Natural killer cell (primary cell): ENCODE measurements at regions not wholly inside any gene's neighbourhood (a gene's known extent, or its start where the extent isn't known, plus 50 kb on each side); places are given as distances from the start of the nearest gene placed in this dataset.
"Not testable (repeated sequence)": the region's sequence is repeated elsewhere in the genome, so short reads cannot be mapped to it uniquely, and the experiment has no call there.

Experiments used
- ATAC-seq, 3 donors: fragments of 150-1000 bp in 2 of 3; fragments of 200-7000 bp in 1 of 3; cut with Tn5 transposase; 1 replicate in 1 of 3; 2 replicates in 2 of 3; pipeline ENCODE4 v1.10.0; 2021; ENCODE audit warnings: mild to moderate bottlenecking in 2 of 3, moderate library complexity in 2 of 3
- DNase-seq, 2 donors: peaks; one replicate each; pipeline versions ENCODE4 v3.0.0 to v3.0.0-alpha.2; 2013 to 2021; ENCODE audit warnings: mixed read lengths in 1 of 2
- H3K27ac ChIP-seq: one replicate; pipeline ENCODE4 v1.5.1; 2013; ENCODE audit warnings: mild to moderate bottlenecking, low read length
- H3K27me3 ChIP-seq: one replicate; pipeline ENCODE4 v1.6.1; 2013; ENCODE audit warnings: low read length; ENCODE audit not compliant: control insufficient read depth, insufficient read depth
- H3K36me3 ChIP-seq: one replicate; pipeline ENCODE4 v1.6.1; 2013; ENCODE audit warnings: low read length; ENCODE audit not compliant: control insufficient read depth, insufficient read depth
- H3K4me1 ChIP-seq: one replicate; pipeline ENCODE4 v1.6.1; 2013; ENCODE audit warnings: low read length; ENCODE audit not compliant: control insufficient read depth, insufficient read depth
- H3K4me3 ChIP-seq: one replicate; pipeline ENCODE4 v1.5.1; 2013; ENCODE audit warnings: low read length
- H3K9me3 ChIP-seq: one replicate; pipeline ENCODE4 v1.6.1; 2013; ENCODE audit warnings: low read length; ENCODE audit not compliant: control insufficient read depth, insufficient read depth
- H3K27ac Mint-ChIP-seq, 2 donors: one replicate each; pipeline ENCODE4 v1.8.0; 2022; ENCODE audit warnings: mild to moderate bottlenecking in 2 of 2, mixed read lengths in 2 of 2, moderate library complexity in 1 of 2
- H3K27me3 Mint-ChIP-seq, 2 donors: one replicate each; pipeline ENCODE4 v1.8.0; 2022; ENCODE audit warnings: low read depth in 2 of 2, mixed read lengths in 2 of 2
- H3K36me3 Mint-ChIP-seq: one replicate; pipeline ENCODE4 v1.8.0; 2022; ENCODE audit warnings: mixed read lengths
- H3K4me1 Mint-ChIP-seq, 2 donors: one replicate each; pipeline ENCODE4 v1.8.0; 2022; ENCODE audit warnings: mixed read lengths in 2 of 2
- H3K4me3 Mint-ChIP-seq: one replicate; pipeline ENCODE4 v1.8.0; 2022; ENCODE audit warnings: mild to moderate bottlenecking, moderate library complexity, mixed read lengths
- H3K9me3 Mint-ChIP-seq, 2 donors: one replicate each; pipeline ENCODE4 v1.8.0; 2022; ENCODE audit warnings: mixed read lengths in 2 of 2
- WGBS: methylation state at CpG from one replicate; pipeline ENCODE4 v1.1.7; 2013; ENCODE audit warnings: missing lambda C conversion rate; ENCODE audit not compliant: insufficient coverage; 5-methylcytosine and 5-hydroxymethylcytosine counted together
- intact Hi-C: fragments of 100-400 bp; cut with micrococcal nuclease; formaldehyde crosslinking; loops from one replicate; pipeline ENCODE4 v1.14.2; 2022
- TF ChIP-seq, protein P1 (sequence below): fragments of 200-600 bp; IDR thresholded peaks from one replicate; pipeline ENCODE4 v1.8.0; 2022; ENCODE audit warnings: antibody characterized with exemption

DNA sequence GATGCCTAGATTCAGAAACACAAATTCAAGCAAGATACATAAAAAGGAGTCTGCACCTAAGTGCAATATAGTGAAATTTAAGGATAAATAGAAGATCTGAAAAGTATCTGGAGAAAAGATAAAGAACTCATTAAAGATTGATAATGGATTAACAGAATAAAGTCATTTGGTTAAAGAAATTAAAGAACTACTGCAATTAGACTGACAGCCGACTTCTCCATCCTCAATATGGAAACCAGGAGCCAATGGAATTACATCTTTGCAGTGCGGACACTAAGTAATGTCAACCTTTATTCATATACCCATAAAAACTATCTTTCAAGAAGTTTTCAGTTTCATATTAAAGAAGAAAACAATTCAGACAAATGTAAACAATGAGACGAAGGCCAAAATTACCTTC is 81.0 kb downstream of the MRPL36 start:
- Histone ChIP-seq H3K4me1 (no peaks in the 10 kb centered on the region), H3K27ac (no peak overlapping the region), H3K36me3 (no peaks in the 10 kb centered on the region), H3K9me3 (peaks cover 4% of the 10 kb centered on the region), H3K4me3 (no peak overlapping the region), H3K27me3 (no peaks in the 10 kb centered on the region)
- intact Hi-C loops: no loop called here
- Mint-ChIP-seq H3K9me3 (peaks cover 5 to 13% of the 10 kb centered on the region in 2 donors), H3K36me3 (peaks cover 10% of the 10 kb centered on the region), H3K4me3 (no peak overlapping the region), H3K27me3 (peaks cover 4 to 14% of the 10 kb centered on the region in 2 donors), H3K27ac (no peak overlapping the region), H3K4me1 (no peaks in the 10 kb centered on the region)
- DNase-seq: no peak
- TF ChIP-seq, protein P1, sequence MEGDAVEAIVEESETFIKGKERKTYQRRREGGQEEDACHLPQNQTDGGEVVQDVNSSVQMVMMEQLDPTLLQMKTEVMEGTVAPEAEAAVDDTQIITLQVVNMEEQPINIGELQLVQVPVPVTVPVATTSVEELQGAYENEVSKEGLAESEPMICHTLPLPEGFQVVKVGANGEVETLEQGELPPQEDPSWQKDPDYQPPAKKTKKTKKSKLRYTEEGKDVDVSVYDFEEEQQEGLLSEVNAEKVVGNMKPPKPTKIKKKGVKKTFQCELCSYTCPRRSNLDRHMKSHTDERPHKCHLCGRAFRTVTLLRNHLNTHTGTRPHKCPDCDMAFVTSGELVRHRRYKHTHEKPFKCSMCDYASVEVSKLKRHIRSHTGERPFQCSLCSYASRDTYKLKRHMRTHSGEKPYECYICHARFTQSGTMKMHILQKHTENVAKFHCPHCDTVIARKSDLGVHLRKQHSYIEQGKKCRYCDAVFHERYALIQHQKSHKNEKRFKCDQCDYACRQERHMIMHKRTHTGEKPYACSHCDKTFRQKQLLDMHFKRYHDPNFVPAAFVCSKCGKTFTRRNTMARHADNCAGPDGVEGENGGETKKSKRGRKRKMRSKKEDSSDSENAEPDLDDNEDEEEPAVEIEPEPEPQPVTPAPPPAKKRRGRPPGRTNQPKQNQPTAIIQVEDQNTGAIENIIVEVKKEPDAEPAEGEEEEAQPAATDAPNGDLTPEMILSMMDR: no peak
- 51% methylated on average over 3 of the region's 3 CpGs for WGBS
- no peak for ATAC-seq

DNA sequence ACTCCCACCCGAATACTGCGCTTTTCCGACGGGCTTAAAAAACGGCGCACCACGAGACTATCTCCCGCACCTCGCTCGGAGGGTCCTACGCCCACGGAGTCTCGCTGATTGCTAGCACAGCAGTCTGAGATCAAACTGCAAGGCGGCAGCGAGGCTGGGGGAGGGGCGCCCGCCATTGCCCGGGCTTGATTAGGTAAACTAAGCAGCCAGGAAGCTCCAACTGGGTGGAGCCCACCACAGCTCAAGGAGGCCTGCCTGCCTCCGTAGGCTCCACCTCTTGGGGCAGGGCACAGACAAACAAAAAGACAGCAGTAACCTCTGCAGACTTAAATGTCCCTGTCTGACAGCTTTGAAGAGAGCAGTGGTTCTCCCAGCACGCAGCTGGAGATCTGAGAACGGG is 89.5 kb downstream of the MRPL36 start:
- 14% methylated on average over 18 of the region's 21 CpGs for WGBS
- intact Hi-C loops: not testable (repeated sequence)

DNA sequence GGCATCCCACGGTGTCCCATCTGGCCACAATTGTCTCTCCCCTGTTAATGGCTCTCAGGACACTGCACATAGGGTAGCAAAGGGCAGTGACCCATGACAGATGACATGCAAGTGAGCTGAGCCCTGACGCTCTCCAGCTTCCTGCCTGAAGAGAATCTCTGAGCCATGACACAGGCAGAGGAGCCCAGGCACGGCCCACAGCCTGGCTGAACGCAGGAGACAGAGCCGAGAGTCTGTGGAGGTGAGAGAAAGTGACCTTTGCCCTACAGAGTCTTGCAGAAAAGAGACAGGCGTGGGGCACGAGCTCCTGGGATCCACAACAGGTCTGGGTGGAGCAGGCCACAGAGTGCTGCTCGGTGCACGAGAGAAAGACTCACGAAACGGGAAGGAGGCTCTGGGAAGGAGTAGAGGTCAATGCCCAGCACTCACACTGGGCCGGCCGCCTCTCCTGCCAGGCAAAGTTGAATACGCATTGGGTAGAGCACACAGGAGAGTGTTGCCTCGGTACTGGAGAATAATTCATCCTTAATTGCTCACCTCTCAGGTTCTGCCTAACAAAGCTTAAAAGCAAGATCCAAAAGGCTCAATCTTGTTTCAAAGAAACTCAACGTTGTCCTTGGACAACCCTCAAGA is 90.3 kb downstream of the MRPL36 start:
- Mint-ChIP-seq H3K4me3 (peak overlapping the region; percentile 69), H3K4me1 (peaks cover 8% of the 10 kb centered on the region in 2 donors), H3K9me3 (no peaks in the 10 kb centered on the region), H3K27ac (no peak overlapping the region), H3K27me3 (peaks cover 21 to 25% of the 10 kb centered on the region in 2 donors), H3K36me3 (no peaks in the 10 kb centered on the region)
- H3K27ac ChIP-seq: no peak overlapping the region
- H3K4me3 ChIP-seq: no peak overlapping the region
- intact Hi-C loops: no loop called here
- no peaks in the 10 kb centered on the region for H3K36me3 ChIP-seq
- H3K27me3 ChIP-seq: peaks cover 7% of the 10 kb centered on the region
- DNase-seq: no peak
- no peak for ATAC-seq
- TF ChIP-seq, protein P1: no peak
- H3K9me3 ChIP-seq: no peaks in the 10 kb centered on the region
- no peaks in the 10 kb centered on the region for H3K4me1 ChIP-seq
- WGBS: 55% methylated on average over 16 of the region's 16 CpGs

More for the DNA sequence above, 89.5 kb downstream of the MRPL36 start:
- H3K4me1 Mint-ChIP-seq, H3K4me3 ChIP-seq, H3K36me3 ChIP-seq, H3K27me3 ChIP-seq, H3K9me3 ChIP-seq, H3K4me1 ChIP-seq, H3K27ac Mint-ChIP-seq, H3K4me3 Mint-ChIP-seq, ATAC-seq, DNase-seq, H3K27ac ChIP-seq, H3K9me3 Mint-ChIP-seq, H3K36me3 Mint-ChIP-seq: not testable (repeated sequence)
- H3K27me3 Mint-ChIP-seq: peaks cover 20 to 21% of the 10 kb centered on the region in 2 donors

DNA sequence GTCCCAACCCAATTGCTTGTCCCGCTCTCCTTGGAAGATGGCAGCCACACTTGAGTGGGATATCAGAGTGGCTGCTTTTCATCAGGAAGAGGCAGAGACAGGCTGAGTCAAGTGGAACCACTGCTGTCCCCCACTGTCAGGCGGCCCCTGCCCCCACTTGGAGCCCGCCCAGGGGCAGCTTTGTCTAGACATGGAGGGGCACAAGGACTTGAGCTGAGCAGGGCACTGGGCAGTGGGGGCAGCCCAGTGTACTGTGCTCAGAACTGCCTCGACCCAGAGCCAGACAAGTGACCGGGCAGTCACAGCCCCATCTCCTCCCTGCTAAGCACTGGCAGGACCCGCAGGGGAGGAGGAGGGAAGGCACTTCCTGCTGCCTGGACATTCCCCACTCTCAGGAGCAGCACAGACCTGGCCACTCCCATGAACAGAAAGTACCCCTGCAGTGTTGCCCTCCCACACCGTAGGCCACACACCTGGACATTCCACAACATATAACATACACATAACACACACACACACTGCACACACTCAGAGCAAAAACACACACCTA is 91.0 kb downstream of the MRPL36 start:
- Histone ChIP-seq H3K4me3 (no peak overlapping the region), H3K27ac (no peak overlapping the region), H3K9me3 (no peaks in the 10 kb centered on the region), H3K27me3 (peaks cover 7% of the 10 kb centered on the region), H3K4me1 (no peaks in the 10 kb centered on the region), H3K36me3 (no peaks in the 10 kb centered on the region)
- Mint-ChIP-seq H3K27ac (no peak overlapping the region), H3K4me3 (no peak overlapping the region), H3K4me1 (peaks cover 8% of the 10 kb centered on the region in 2 donors), H3K27me3 (peaks cover 21 to 25% of the 10 kb centered on the region in 2 donors), H3K36me3 (no peaks in the 10 kb centered on the region), H3K9me3 (no peaks in the 10 kb centered on the region)
- ATAC-seq: no peak
- DNase-seq: no peak
- 70% methylated on average over 7 of the region's 7 CpGs for WGBS
- intact Hi-C loops: no loop called here
- TF ChIP-seq, protein P1: no peak
